Fibroblast of villous mesenchyme (primary cell): ENCODE measurements at regions not wholly inside any gene's neighbourhood (a gene's known extent, or its start where the extent isn't known, plus 50 kb on each side); places are given as distances from the start of the nearest gene placed in this dataset.
A peak's percentile ranks its signal among the peaks of the same experiment; 100 is the strongest.

Experiments
- DNase-seq: peaks from one replicate; pipeline ENCODE4 v3.0.0-alpha.2; 2010; ENCODE audit warnings: low read depth
- H3K4me3 ChIP-seq: 2 replicates; pipeline ENCODE4 v1.5.1; 2011; ENCODE audit warnings: low read depth, mild to moderate bottlenecking, low read length
- TF ChIP-seq, protein P1 (sequence below): IDR thresholded peaks from 2 replicates; pipeline ENCODE4 v1.5.1; 2012; ENCODE audit warnings: low read depth, mild to moderate bottlenecking, low read length; ENCODE audit not compliant: insufficient read depth

- no peak overlapping the region for H3K4me3 ChIP-seq
- DNase-seq, result peak; percentile 55
- TF ChIP-seq, protein P1, sequence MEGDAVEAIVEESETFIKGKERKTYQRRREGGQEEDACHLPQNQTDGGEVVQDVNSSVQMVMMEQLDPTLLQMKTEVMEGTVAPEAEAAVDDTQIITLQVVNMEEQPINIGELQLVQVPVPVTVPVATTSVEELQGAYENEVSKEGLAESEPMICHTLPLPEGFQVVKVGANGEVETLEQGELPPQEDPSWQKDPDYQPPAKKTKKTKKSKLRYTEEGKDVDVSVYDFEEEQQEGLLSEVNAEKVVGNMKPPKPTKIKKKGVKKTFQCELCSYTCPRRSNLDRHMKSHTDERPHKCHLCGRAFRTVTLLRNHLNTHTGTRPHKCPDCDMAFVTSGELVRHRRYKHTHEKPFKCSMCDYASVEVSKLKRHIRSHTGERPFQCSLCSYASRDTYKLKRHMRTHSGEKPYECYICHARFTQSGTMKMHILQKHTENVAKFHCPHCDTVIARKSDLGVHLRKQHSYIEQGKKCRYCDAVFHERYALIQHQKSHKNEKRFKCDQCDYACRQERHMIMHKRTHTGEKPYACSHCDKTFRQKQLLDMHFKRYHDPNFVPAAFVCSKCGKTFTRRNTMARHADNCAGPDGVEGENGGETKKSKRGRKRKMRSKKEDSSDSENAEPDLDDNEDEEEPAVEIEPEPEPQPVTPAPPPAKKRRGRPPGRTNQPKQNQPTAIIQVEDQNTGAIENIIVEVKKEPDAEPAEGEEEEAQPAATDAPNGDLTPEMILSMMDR, result peak; percentile 42
Measured at GRCh38 chr12:115166698-115167315, 482.8 kb upstream of the TBX3 start.

DNA sequence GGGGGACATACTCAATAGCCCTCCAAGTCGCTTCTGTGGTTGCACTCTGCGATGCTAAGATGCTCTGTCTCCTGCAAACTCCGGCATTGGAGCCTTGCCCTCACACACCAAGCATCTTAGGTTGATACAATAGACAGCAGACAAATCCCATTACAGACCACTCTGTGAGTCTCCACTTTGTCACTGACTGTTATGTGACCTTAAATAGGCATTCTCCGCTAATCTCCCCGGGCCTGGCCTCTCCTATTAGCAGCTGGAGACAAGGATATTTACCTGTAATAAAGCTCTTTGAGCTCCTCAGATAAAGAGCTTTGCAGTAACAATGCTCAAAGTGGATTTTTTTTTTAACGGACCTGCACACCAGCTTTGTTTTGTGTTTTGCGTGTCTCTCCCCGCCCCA is 479.7 kb upstream of the TBX3 start:
- TF ChIP-seq, protein P1, result no peak

GRCh38 chr12:115160271-115161128 is 476.5 kb upstream of the TBX3 start:
- TF ChIP-seq, protein P1, result no peak

More for the DNA sequence above, 479.7 kb upstream of the TBX3 start:
- DNase-seq, result no peak
- no peak overlapping the region for H3K4me3 ChIP-seq

GRCh38 chr12:115158816-115159215 is 474.8 kb upstream of the TBX3 start:
- DNase-seq, result no peak
- TF ChIP-seq, protein P1, result no peak
- no peak overlapping the region for H3K4me3 ChIP-seq

More at GRCh38 chr12:115160271-115161128, 476.5 kb upstream of the TBX3 start:
- DNase-seq, result no peak
- H3K4me3 ChIP-seq, result no peak overlapping the region

DNA sequence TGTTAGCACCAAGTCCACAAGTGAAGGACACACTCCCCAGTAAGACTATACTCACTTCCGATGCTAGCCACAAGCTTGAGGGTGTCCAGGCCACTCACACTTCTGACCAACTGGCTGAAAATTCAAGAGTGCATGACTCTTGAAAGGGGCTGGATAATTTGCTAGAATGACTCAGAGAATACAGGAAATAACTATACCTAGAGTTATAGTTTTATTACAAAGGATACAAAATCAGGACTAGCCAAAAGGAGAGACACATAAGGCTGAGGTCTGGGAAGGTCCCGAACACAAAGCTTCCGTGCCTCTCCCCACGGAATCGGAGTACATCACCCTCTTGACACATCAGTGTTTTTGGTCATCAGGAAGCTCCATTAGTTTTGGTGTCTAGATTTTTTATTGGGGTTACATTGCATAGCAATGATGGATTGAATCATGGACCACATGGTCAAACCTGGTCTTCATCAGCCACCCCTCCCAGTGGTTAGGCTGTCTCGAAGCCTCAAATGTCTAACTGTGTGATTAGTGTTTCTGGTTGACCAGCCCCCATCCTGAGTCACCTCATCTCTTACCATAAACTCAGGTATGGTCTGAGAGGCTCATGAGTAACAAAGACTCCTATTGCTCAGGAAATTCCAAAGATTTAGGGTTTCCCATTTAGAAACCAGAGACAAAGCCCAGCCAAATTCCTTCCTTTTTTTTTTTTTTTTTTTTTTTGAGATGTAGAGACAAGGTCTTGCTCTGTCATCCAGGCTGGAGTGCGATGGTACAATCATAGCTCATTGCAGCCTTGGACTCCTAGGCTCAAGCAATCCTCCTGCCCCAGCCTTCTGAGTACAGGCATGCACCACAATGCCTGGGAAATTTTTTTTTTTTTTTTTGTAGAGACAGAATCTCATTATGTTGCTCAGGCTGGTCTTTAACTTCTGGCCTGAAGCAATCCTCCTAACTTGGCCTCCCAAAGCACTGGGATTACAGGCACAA is 472.0 kb upstream of the TBX3 start:
- no peak overlapping the region for H3K4me3 ChIP-seq
- peak; percentile 73 for DNase-seq
- TF ChIP-seq, protein P1, result no peak

- H3K4me3 ChIP-seq, result no peak overlapping the region
- DNase-seq, result peak; percentile 77
Measured at GRCh38 chr12:115149685-115150378, 465.9 kb upstream of the TBX3 start.

More at GRCh38 chr12:115149685-115150378, 465.9 kb upstream of the TBX3 start:
- TF ChIP-seq, protein P1, result no peak
